ENCODE measurements at regions not wholly inside any gene's neighbourhood (a gene's known extent, or its start where the extent isn't known, plus 50 kb on each side); places are given as distances from the start of the nearest gene placed in this dataset.

DNA sequence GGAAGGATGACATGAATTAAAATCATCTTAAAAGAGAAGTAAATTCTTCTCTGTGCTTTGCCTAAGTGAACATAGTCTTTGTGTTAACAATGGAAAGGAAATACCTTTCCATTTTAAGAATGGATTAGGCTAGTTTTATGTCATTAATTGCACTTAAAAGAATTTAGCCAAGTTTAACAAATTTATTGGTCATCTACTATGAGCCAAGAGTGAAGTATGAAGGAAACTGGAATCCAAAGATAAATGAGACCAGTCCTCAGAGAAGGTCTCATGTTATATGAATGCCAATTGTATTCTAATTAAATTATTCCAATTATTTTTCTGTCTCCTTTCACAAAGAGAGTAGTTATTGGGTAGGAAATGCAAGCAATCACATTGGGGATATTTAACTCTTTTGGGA, 741.3 kb upstream of the SOX9 start:
- H3K27ac Mint-ChIP-seq = no peak overlapping the region
- ChIA-PET POLR2A (no interaction called here), CTCF (no interaction called here)
- TF ChIP-seq, protein P1, sequence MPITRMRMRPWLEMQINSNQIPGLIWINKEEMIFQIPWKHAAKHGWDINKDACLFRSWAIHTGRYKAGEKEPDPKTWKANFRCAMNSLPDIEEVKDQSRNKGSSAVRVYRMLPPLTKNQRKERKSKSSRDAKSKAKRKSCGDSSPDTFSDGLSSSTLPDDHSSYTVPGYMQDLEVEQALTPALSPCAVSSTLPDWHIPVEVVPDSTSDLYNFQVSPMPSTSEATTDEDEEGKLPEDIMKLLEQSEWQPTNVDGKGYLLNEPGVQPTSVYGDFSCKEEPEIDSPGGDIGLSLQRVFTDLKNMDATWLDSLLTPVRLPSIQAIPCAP (CRISPR knock-in tag; IDR thresholded peaks at IDR 0.05) = no peak
- TF ChIP-seq GABPB1 (CRISPR knock-in tag; IDR thresholded peaks at IDR 0.05) (no peak), GTF2I (CRISPR knock-in tag; conservative IDR thresholded peaks at IDR 0.05) (no peak), TP53 (CRISPR knock-in tag; IDR thresholded peaks at IDR 0.05) (no peak)
- no peak for DNase-seq (ENCODE audit: low spot score)
- peaks cover 8% of the 10 kb centered on the region for H3K9me3 Mint-ChIP-seq
- H3K4me1 Mint-ChIP-seq = no peaks in the 10 kb centered on the region
- no peak overlapping the region for H3K4me3 Mint-ChIP-seq
- no peak for ATAC-seq
- no peaks in the 10 kb centered on the region for H3K27me3 Mint-ChIP-seq (ENCODE audit: low read depth)
- no peaks in the 10 kb centered on the region for H3K36me3 Mint-ChIP-seq

DNA sequence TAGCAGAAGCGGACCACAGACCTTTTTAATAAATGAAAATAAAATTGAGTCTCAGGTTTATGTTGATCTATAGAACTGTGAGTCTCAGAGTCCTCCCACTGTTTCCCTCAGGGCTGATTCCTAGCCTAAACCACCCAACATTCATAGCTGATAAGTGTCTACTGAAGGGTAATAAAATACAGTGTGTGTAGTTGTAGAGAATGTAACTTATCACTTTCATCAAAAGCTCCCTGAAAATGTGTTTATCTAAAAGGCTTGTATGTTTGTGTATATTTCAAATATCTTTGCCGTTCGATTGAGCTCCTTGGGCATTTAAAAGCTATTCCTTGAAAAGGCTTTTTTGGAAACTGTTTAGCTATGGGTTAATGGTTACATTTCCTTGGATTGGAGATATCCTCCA, 740.3 kb upstream of the SOX9 start:
- Mint-ChIP-seq H3K4me3 (no peak overlapping the region), H3K27ac (no peak overlapping the region), H3K4me1 (no peaks in the 10 kb centered on the region), H3K9me3 (peaks cover 6% of the 10 kb centered on the region), H3K36me3 (no peaks in the 10 kb centered on the region), H3K27me3 (ENCODE audit: low read depth) (no peaks in the 10 kb centered on the region)
- no peak for DNase-seq (ENCODE audit: low spot score)
- TF ChIP-seq, protein P2, sequence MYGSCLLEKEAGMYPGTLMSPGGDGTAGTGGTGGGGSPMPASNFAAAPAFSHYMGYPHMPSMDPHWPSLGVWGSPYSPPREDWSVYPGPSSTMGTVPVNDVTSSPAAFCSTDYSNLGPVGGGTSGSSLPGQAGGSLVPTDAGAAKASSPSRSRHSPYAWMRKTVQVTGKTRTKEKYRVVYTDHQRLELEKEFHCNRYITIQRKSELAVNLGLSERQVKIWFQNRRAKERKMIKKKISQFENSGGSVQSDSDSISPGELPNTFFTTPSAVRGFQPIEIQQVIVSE (CRISPR knock-in tag; IDR thresholded peaks at IDR 0.05; ENCODE audit: borderline replicate concordance) = no peak
- TF ChIP-seq KAT7 (CRISPR knock-in tag; IDR thresholded peaks at IDR 0.05; ENCODE audit: borderline replicate concordance) (no peak), TEAD1 (CRISPR knock-in tag; IDR thresholded peaks at IDR 0.05) (no peak), FOXJ3 (CRISPR knock-in tag; IDR thresholded peaks at IDR 0.05; ENCODE audit: borderline replicate concordance) (no peak), SOX15 (CRISPR knock-in tag; IDR thresholded peaks at IDR 0.05) (no peak), SMAD4 (CRISPR knock-in tag; IDR thresholded peaks at IDR 0.05) (no peak), GABPB1 (CRISPR knock-in tag; IDR thresholded peaks at IDR 0.05) (no peak), HMGA2 (CRISPR knock-in tag; IDR thresholded peaks at IDR 0.05) (no peak), TEAD4 (CRISPR knock-in tag; IDR thresholded peaks at IDR 0.05) (no peak), NR2C2 (CRISPR knock-in tag; IDR thresholded peaks at IDR 0.05) (no peak), ETV6 (CRISPR knock-in tag; IDR thresholded peaks at IDR 0.05) (no peak), ZBTB21 (CRISPR knock-in tag; IDR thresholded peaks at IDR 0.05; ENCODE audit: borderline replicate concordance) (no peak), NFE2L1 (CRISPR knock-in tag; IDR thresholded peaks at IDR 0.05) (no peak), ATF1 (CRISPR knock-in tag; IDR thresholded peaks at IDR 0.05) (no peak), NR1H2 (CRISPR knock-in tag; IDR thresholded peaks at IDR 0.05) (no peak), SP1 (CRISPR knock-in tag; conservative IDR thresholded peaks at IDR 0.05) (no peak)
- TF ChIP-seq, protein P3, sequence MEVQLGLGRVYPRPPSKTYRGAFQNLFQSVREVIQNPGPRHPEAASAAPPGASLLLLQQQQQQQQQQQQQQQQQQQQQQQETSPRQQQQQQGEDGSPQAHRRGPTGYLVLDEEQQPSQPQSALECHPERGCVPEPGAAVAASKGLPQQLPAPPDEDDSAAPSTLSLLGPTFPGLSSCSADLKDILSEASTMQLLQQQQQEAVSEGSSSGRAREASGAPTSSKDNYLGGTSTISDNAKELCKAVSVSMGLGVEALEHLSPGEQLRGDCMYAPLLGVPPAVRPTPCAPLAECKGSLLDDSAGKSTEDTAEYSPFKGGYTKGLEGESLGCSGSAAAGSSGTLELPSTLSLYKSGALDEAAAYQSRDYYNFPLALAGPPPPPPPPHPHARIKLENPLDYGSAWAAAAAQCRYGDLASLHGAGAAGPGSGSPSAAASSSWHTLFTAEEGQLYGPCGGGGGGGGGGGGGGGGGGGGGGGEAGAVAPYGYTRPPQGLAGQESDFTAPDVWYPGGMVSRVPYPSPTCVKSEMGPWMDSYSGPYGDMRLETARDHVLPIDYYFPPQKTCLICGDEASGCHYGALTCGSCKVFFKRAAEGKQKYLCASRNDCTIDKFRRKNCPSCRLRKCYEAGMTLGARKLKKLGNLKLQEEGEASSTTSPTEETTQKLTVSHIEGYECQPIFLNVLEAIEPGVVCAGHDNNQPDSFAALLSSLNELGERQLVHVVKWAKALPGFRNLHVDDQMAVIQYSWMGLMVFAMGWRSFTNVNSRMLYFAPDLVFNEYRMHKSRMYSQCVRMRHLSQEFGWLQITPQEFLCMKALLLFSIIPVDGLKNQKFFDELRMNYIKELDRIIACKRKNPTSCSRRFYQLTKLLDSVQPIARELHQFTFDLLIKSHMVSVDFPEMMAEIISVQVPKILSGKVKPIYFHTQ (CRISPR knock-in tag; IDR thresholded peaks at IDR 0.05) = no peak
- TF ChIP-seq, protein P4, sequence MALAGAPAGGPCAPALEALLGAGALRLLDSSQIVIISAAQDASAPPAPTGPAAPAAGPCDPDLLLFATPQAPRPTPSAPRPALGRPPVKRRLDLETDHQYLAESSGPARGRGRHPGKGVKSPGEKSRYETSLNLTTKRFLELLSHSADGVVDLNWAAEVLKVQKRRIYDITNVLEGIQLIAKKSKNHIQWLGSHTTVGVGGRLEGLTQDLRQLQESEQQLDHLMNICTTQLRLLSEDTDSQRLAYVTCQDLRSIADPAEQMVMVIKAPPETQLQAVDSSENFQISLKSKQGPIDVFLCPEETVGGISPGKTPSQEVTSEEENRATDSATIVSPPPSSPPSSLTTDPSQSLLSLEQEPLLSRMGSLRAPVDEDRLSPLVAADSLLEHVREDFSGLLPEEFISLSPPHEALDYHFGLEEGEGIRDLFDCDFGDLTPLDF (CRISPR knock-in tag; IDR thresholded peaks at IDR 0.05) = no peak
- TF ChIP-seq, protein P1 (CRISPR knock-in tag; IDR thresholded peaks at IDR 0.05) = no peak
- ATAC-seq = no peak
- ChIA-PET CTCF (interaction anchor here (0.8 kb wide), 1 partner anchor 614 kb away, joined by 3 read pairs; no protein-coding TSS in a partner anchor), POLR2A (no interaction called here)
